NCI-H2227 treated with DMSO at 0.1 percent for 48 hours (cell line): ENCODE measurements at regions not wholly inside any gene's neighbourhood (a gene's known extent, or its start where the extent isn't known, plus 50 kb on each side); places are given as distances from the start of the nearest gene placed in this dataset.
"Not testable (repeated sequence)": the region's sequence is repeated elsewhere in the genome, so short reads cannot be mapped to it uniquely, and the experiment has no call there.

Experiments used
- DNase-seq: peaks from one replicate; lab custom pipeline; 2025; lab: John Stamatoyannopoulos, UW

- DNase-seq, result no peak
Measured at GRCh38 chr2:877747-878146, 72.9 kb upstream of the SNTG2 start.

GRCh38 chr2:875687-876615 lies 74.7 kb upstream of the SNTG2 start:
- DNase-seq, result no peak

GRCh38 chr2:873651-874580 lies 76.7 kb upstream of the SNTG2 start:
- no peak for DNase-seq

- DNase-seq, result no peak
Measured at GRCh38 chr2:873027-873426, 77.6 kb upstream of the SNTG2 start.

GRCh38 chr2:871926-872680 lies 78.5 kb upstream of the SNTG2 start:
- no peak for DNase-seq

- no peak for DNase-seq
Measured at GRCh38 chr2:871175-871727, 79.4 kb upstream of the SNTG2 start.

GRCh38 chr2:870426-870825 lies 80.2 kb upstream of the SNTG2 start:
- no peak for DNase-seq

GRCh38 chr2:869894-870293 lies 80.8 kb upstream of the SNTG2 start:
- no peak for DNase-seq

- DNase-seq, result no peak
Measured at GRCh38 chr2:869357-869871, 81.2 kb upstream of the SNTG2 start.

GRCh38 chr2:868857-869256 lies 81.8 kb upstream of the SNTG2 start:
- DNase-seq, result not testable (repeated sequence)

GRCh38 chr2:867296-867695 lies 83.4 kb upstream of the SNTG2 start:
- DNase-seq, result no peak

GRCh38 chr2:866887-867286 lies 83.8 kb upstream of the SNTG2 start:
- DNase-seq, result no peak

- DNase-seq, result no peak
Measured at GRCh38 chr2:866009-866680, 84.5 kb upstream of the SNTG2 start.

- DNase-seq, result no peak
Measured at GRCh38 chr2:864501-865106, 86.0 kb upstream of the SNTG2 start.

GRCh38 chr2:863732-864450 lies 86.8 kb upstream of the SNTG2 start:
- no peak for DNase-seq

- DNase-seq, result no peak
Measured at GRCh38 chr2:862731-863466, 87.8 kb upstream of the SNTG2 start.

GRCh38 chr2:862355-862687 lies 88.3 kb upstream of the SNTG2 start:
- DNase-seq, result no peak

- no peak for DNase-seq
Measured at GRCh38 chr2:861655-862354, 88.8 kb upstream of the SNTG2 start.
